HFF-Myc (cell line): ENCODE measurements at regions not wholly inside any gene's neighbourhood (a gene's known extent, or its start where the extent isn't known, plus 50 kb on each side); places are given as distances from the start of the nearest gene placed in this dataset.

ENCODE experiments used
- DNase-seq: peaks from one replicate; pipeline ENCODE4 v3.0.0-alpha.2; 2011; ENCODE audit warnings: low read depth; ENCODE audit errors: extremely low read depth
- H3K4me3 ChIP-seq: replicated peaks from 2 replicates; pipeline ENCODE4 v1.5.1; 2011; ENCODE audit warnings: low read depth, mild to moderate bottlenecking, control low read depth, low read length
- CTCF ChIP-seq: IDR thresholded peaks from 2 replicates; pipeline ENCODE4 v1.5.1; 2012; ENCODE audit warnings: mild to moderate bottlenecking, low read depth, low read length, control low read depth; ENCODE audit errors: missing control alignments

- no peak overlapping the region for H3K4me3 ChIP-seq
- DNase-seq: no peak
- TF ChIP-seq CTCF: no peak
These were observed 56.6 kb upstream of the TEAD1 start for GRCh38 chr11:12617632-12618031.

- no peak overlapping the region for H3K4me3 ChIP-seq
- no peak for TF ChIP-seq CTCF
- DNase-seq: no peak
These were observed 55.3 kb upstream of the TEAD1 start for GRCh38 chr11:12618743-12619540.

- no peak for DNase-seq
- no peak overlapping the region for H3K4me3 ChIP-seq
- TF ChIP-seq CTCF: no peak
These were observed 50.4 kb upstream of the TEAD1 start for GRCh38 chr11:12623869-12624268.
